ENCODE measurements at regions not wholly inside any gene's neighbourhood (a gene's known extent, or its start where the extent isn't known, plus 50 kb on each side); places are given as distances from the start of the nearest gene placed in this dataset.

GRCh38 chr5:29518176-29518575 is 1675.3 kb upstream of the CDH6 start:
- TF ChIP-seq, protein P1, sequence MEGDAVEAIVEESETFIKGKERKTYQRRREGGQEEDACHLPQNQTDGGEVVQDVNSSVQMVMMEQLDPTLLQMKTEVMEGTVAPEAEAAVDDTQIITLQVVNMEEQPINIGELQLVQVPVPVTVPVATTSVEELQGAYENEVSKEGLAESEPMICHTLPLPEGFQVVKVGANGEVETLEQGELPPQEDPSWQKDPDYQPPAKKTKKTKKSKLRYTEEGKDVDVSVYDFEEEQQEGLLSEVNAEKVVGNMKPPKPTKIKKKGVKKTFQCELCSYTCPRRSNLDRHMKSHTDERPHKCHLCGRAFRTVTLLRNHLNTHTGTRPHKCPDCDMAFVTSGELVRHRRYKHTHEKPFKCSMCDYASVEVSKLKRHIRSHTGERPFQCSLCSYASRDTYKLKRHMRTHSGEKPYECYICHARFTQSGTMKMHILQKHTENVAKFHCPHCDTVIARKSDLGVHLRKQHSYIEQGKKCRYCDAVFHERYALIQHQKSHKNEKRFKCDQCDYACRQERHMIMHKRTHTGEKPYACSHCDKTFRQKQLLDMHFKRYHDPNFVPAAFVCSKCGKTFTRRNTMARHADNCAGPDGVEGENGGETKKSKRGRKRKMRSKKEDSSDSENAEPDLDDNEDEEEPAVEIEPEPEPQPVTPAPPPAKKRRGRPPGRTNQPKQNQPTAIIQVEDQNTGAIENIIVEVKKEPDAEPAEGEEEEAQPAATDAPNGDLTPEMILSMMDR (IDR thresholded peaks at IDR 0.05): no peak

DNA sequence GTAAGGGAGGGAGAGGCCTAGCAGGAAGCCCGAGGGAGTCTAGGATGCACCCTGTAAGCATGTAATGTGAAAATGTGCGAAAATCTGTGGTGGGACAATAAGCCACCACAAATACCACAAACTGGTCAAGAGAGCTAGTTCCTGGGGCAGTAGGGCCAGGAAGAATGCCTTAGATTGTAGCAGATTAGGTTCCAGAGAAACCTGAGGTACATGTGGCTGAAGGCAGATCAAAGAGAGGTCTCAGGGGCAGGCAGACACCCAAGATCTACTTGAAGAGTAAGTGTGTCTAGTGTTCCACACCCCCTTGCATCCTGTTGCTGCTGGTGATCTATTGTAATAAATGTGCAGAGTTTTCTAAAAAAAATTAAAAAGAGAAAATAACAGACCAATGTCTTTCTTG is 1677.3 kb upstream of the CDH6 start:
- TF ChIP-seq, protein P1 (IDR thresholded peaks at IDR 0.05): no peak

DNA sequence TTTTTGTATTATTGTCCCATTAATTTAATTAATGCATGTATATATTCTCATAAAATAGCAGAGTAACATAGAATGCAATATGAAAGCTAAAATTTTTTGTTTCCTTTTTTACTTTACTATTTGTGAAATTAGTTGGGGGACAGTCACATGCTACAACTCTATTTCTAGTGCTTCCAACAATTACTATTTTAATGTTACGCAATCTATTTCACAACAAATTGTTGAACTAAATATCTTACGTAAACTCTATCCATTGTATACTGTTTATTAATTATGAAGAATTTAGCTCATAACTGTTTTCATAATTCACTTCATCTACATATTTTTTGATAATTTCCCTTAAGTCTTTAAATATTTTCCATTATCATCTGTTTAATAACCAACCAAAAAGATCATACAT is 1685.4 kb upstream of the CDH6 start:
- TF ChIP-seq, protein P1 (IDR thresholded peaks at IDR 0.05): no peak

- TF ChIP-seq, protein P1 (IDR thresholded peaks at IDR 0.05): no peak
These were observed 1689.1 kb upstream of the CDH6 start for GRCh38 chr5:29504411-29504810.

GRCh38 chr5:29498860-29499259 is 1694.6 kb upstream of the CDH6 start:
- TF ChIP-seq, protein P1 (IDR thresholded peaks at IDR 0.05): no peak

GRCh38 chr5:29498412-29498811 is 1695.1 kb upstream of the CDH6 start:
- TF ChIP-seq, protein P1 (IDR thresholded peaks at IDR 0.05): no peak

- TF ChIP-seq, protein P1 (IDR thresholded peaks at IDR 0.05): no peak
These were observed 1708.2 kb upstream of the CDH6 start for GRCh38 chr5:29485333-29485732.

DNA sequence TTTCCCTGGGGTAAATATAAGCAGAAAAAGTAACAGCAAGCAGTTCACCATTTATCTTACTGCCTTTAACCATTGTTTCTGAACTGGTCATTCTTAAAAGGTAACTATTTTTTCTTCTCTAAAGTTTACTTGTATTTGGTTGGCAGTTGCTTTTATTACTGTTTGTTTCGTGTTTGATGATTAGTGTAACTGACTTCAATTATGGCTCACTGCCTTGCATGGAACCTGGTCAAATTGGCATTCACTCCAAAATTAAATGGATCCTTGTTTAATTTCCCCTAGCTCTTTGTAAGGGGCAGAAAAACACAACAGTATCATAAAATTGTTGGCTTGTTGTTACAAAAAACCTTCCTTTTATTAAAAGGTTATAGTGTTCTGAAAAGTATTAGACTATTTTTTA is 1723.9 kb upstream of the CDH6 start:
- TF ChIP-seq, protein P1 (IDR thresholded peaks at IDR 0.05): no peak
